ENCODE measurements at regions not wholly inside any gene's neighbourhood (a gene's known extent, or its start where the extent isn't known, plus 50 kb on each side); places are given as distances from the start of the nearest gene placed in this dataset.

- Histone ChIP-seq H3K36me3 (ENCODE audit: control insufficient read depth, insufficient read depth, low read length) (no peaks in the 10 kb centered on the region), H3K27me3 (ENCODE audit: control insufficient read depth, insufficient read depth, low read length) (no peaks in the 10 kb centered on the region), H3K4me1 (ENCODE audit: control insufficient read depth, insufficient read depth, low read length) (no peaks in the 10 kb centered on the region), H3K4me3 (ENCODE audit: low read length) (no peak overlapping the region), H3K9me3 (ENCODE audit: control insufficient read depth, low read depth, low read length) (no peaks in the 10 kb centered on the region), H3K27ac (ENCODE audit: low read length) (no peak overlapping the region)
- no peak for DNase-seq
- WGBS (ENCODE audit: insufficient coverage, low lambda C conversion rate): no CpG with 5 or more reads among the region's 1 CpG
Measured at GRCh38 chr6:9675122-9675521, 739.8 kb downstream of the TFAP2A start.

- no peaks in the 10 kb centered on the region for H3K9me3 ChIP-seq (ENCODE audit: control insufficient read depth, low read depth, low read length)
- no peak overlapping the region for H3K27ac ChIP-seq (ENCODE audit: low read length)
- H3K4me1 ChIP-seq (ENCODE audit: control insufficient read depth, insufficient read depth, low read length): no peaks in the 10 kb centered on the region
- H3K4me3 ChIP-seq (ENCODE audit: low read length): no peak overlapping the region
- no peaks in the 10 kb centered on the region for H3K27me3 ChIP-seq (ENCODE audit: control insufficient read depth, insufficient read depth, low read length)
- 17% methylated on average over 1 of the region's 4 CpGs for WGBS (ENCODE audit: insufficient coverage, low lambda C conversion rate)
- no peaks in the 10 kb centered on the region for H3K36me3 ChIP-seq (ENCODE audit: control insufficient read depth, insufficient read depth, low read length)
- DNase-seq: no peak
Measured at GRCh38 chr6:9659848-9660247, 755.0 kb downstream of the TFAP2A start.

- Histone ChIP-seq H3K36me3 (ENCODE audit: control insufficient read depth, insufficient read depth, low read length) (no peaks in the 10 kb centered on the region), H3K4me1 (ENCODE audit: control insufficient read depth, insufficient read depth, low read length) (no peaks in the 10 kb centered on the region), H3K27me3 (ENCODE audit: control insufficient read depth, insufficient read depth, low read length) (no peaks in the 10 kb centered on the region), H3K9me3 (ENCODE audit: control insufficient read depth, low read depth, low read length) (no peaks in the 10 kb centered on the region), H3K27ac (ENCODE audit: low read length) (no peak overlapping the region), H3K4me3 (ENCODE audit: low read length) (no peak overlapping the region)
- DNase-seq: no peak
- WGBS (ENCODE audit: insufficient coverage, low lambda C conversion rate): no CpG with 5 or more reads among the region's 1 CpG
Measured at GRCh38 chr6:9657994-9658393, 756.9 kb downstream of the TFAP2A start.

DNA sequence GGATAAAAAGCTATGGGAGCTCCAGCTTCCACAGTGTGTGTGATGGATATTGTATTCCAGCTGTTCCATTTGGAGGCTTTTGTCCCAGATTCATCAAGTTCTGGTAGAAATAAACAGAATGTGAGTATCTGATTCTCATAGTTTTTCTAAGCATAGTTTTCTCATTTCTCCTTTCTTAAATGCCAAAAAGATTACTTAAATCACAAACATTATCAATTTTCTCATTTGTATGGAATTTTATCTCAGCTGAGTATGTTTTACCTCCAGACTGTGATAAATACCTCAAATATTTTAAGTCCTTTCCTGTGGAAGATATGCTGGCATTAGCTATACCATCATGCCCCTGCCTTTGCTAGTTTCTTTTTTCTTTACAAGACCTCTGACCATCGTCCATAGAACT is 767.3 kb downstream of the TFAP2A start:
- Histone ChIP-seq H3K4me1 (ENCODE audit: control insufficient read depth, insufficient read depth, low read length) (no peaks in the 10 kb centered on the region), H3K4me3 (ENCODE audit: low read length) (no peak overlapping the region), H3K9me3 (ENCODE audit: control insufficient read depth, low read depth, low read length) (no peaks in the 10 kb centered on the region), H3K27me3 (ENCODE audit: control insufficient read depth, insufficient read depth, low read length) (no peaks in the 10 kb centered on the region), H3K36me3 (ENCODE audit: control insufficient read depth, insufficient read depth, low read length) (no peaks in the 10 kb centered on the region), H3K27ac (ENCODE audit: low read length) (no peak overlapping the region)
- no peak for DNase-seq
- whole genome bisulfite sequencing (ENCODE audit: insufficient coverage, low lambda C conversion rate): 63% methylated on average over 1 of the region's 1 CpG

GRCh38 chr6:9647071-9647445 is 767.8 kb downstream of the TFAP2A start:
- no peak overlapping the region for H3K27ac ChIP-seq (ENCODE audit: low read length)
- DNase-seq: no peak
- no peaks in the 10 kb centered on the region for H3K36me3 ChIP-seq (ENCODE audit: control insufficient read depth, insufficient read depth, low read length)
- H3K4me1 ChIP-seq (ENCODE audit: control insufficient read depth, insufficient read depth, low read length): no peaks in the 10 kb centered on the region
- no peaks in the 10 kb centered on the region for H3K9me3 ChIP-seq (ENCODE audit: control insufficient read depth, low read depth, low read length)
- H3K27me3 ChIP-seq (ENCODE audit: control insufficient read depth, insufficient read depth, low read length): no peaks in the 10 kb centered on the region
- H3K4me3 ChIP-seq (ENCODE audit: low read length): no peak overlapping the region

GRCh38 chr6:9646342-9647070 is 768.4 kb downstream of the TFAP2A start:
- no CpG with 5 or more reads among the region's 4 CpGs for WGBS (ENCODE audit: insufficient coverage, low lambda C conversion rate)
- no peak for DNase-seq
- no peaks in the 10 kb centered on the region for H3K9me3 ChIP-seq (ENCODE audit: control insufficient read depth, low read depth, low read length)
- no peak overlapping the region for H3K27ac ChIP-seq (ENCODE audit: low read length)
- H3K36me3 ChIP-seq (ENCODE audit: control insufficient read depth, insufficient read depth, low read length): no peaks in the 10 kb centered on the region
- H3K27me3 ChIP-seq (ENCODE audit: control insufficient read depth, insufficient read depth, low read length): no peaks in the 10 kb centered on the region
- H3K4me1 ChIP-seq (ENCODE audit: control insufficient read depth, insufficient read depth, low read length): no peaks in the 10 kb centered on the region
- H3K4me3 ChIP-seq (ENCODE audit: low read length): no peak overlapping the region

- no peak overlapping the region for H3K4me3 ChIP-seq (ENCODE audit: low read length)
- WGBS (ENCODE audit: insufficient coverage, low lambda C conversion rate): no CpG with 5 or more reads among the region's 3 CpGs
- H3K9me3 ChIP-seq (ENCODE audit: control insufficient read depth, low read depth, low read length): no peaks in the 10 kb centered on the region
- H3K4me1 ChIP-seq (ENCODE audit: control insufficient read depth, insufficient read depth, low read length): no peaks in the 10 kb centered on the region
- no peak for DNase-seq
- H3K27ac ChIP-seq (ENCODE audit: low read length): no peak overlapping the region
- H3K27me3 ChIP-seq (ENCODE audit: control insufficient read depth, insufficient read depth, low read length): no peaks in the 10 kb centered on the region
- no peaks in the 10 kb centered on the region for H3K36me3 ChIP-seq (ENCODE audit: control insufficient read depth, insufficient read depth, low read length)
Measured at GRCh38 chr6:9638861-9639260, 776.0 kb downstream of the TFAP2A start.

DNA sequence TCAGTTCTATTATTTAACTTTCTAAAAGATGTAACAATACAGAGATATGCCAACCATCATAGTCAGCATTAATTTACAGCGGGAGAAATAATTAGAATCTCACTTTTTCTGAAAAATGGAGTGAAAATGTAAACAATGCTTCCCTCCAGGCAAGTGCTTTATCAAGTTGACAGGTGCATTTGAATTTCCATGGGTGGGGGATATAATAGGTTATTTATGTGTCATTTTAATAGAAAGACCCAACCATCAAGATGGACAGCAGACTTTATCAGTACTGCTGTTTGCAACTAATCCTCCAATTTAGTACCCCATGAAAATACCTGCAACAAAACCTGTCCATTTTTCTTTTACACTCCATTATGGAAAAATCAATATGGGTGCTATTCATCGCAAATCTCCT is 780.1 kb downstream of the TFAP2A start:
- Histone ChIP-seq H3K27me3 (ENCODE audit: control insufficient read depth, insufficient read depth, low read length) (no peaks in the 10 kb centered on the region), H3K36me3 (ENCODE audit: control insufficient read depth, insufficient read depth, low read length) (no peaks in the 10 kb centered on the region), H3K9me3 (ENCODE audit: control insufficient read depth, low read depth, low read length) (no peaks in the 10 kb centered on the region), H3K4me1 (ENCODE audit: control insufficient read depth, insufficient read depth, low read length) (no peaks in the 10 kb centered on the region), H3K4me3 (ENCODE audit: low read length) (no peak overlapping the region), H3K27ac (ENCODE audit: low read length) (no peak overlapping the region)
- 100% methylated on average over 1 of the region's 2 CpGs for WGBS (ENCODE audit: insufficient coverage, low lambda C conversion rate)
- no peak for DNase-seq

- Histone ChIP-seq H3K9me3 (ENCODE audit: control insufficient read depth, low read depth, low read length) (no peaks in the 10 kb centered on the region), H3K27ac (ENCODE audit: low read length) (no peak overlapping the region), H3K27me3 (ENCODE audit: control insufficient read depth, insufficient read depth, low read length) (no peaks in the 10 kb centered on the region), H3K36me3 (ENCODE audit: control insufficient read depth, insufficient read depth, low read length) (no peaks in the 10 kb centered on the region), H3K4me1 (ENCODE audit: control insufficient read depth, insufficient read depth, low read length) (no peaks in the 10 kb centered on the region), H3K4me3 (ENCODE audit: low read length) (no peak overlapping the region)
- no peak for DNase-seq
Measured at GRCh38 chr6:9632026-9632425, 782.8 kb downstream of the TFAP2A start.

GRCh38 chr6:9628819-9629218 is 786.1 kb downstream of the TFAP2A start:
- H3K27ac ChIP-seq (ENCODE audit: low read length): no peak overlapping the region
- H3K9me3 ChIP-seq (ENCODE audit: control insufficient read depth, low read depth, low read length): no peaks in the 10 kb centered on the region
- no peaks in the 10 kb centered on the region for H3K36me3 ChIP-seq (ENCODE audit: control insufficient read depth, insufficient read depth, low read length)
- no peaks in the 10 kb centered on the region for H3K27me3 ChIP-seq (ENCODE audit: control insufficient read depth, insufficient read depth, low read length)
- H3K4me3 ChIP-seq (ENCODE audit: low read length): no peak overlapping the region
- DNase-seq: no peak
- no peaks in the 10 kb centered on the region for H3K4me1 ChIP-seq (ENCODE audit: control insufficient read depth, insufficient read depth, low read length)

GRCh38 chr6:9627916-9628315 is 787.0 kb downstream of the TFAP2A start:
- H3K9me3 ChIP-seq (ENCODE audit: control insufficient read depth, low read depth, low read length): no peaks in the 10 kb centered on the region
- no peak overlapping the region for H3K4me3 ChIP-seq (ENCODE audit: low read length)
- H3K36me3 ChIP-seq (ENCODE audit: control insufficient read depth, insufficient read depth, low read length): no peaks in the 10 kb centered on the region
- WGBS (ENCODE audit: insufficient coverage, low lambda C conversion rate): 73% methylated on average over 3 of the region's 3 CpGs
- no peaks in the 10 kb centered on the region for H3K4me1 ChIP-seq (ENCODE audit: control insufficient read depth, insufficient read depth, low read length)
- DNase-seq: no peak
- no peak overlapping the region for H3K27ac ChIP-seq (ENCODE audit: low read length)
- no peaks in the 10 kb centered on the region for H3K27me3 ChIP-seq (ENCODE audit: control insufficient read depth, insufficient read depth, low read length)
